Osteoblast (primary cell): ENCODE measurements at regions not wholly inside any gene's neighbourhood (a gene's known extent, or its start where the extent isn't known, plus 50 kb on each side); places are given as distances from the start of the nearest gene placed in this dataset.

ENCODE experiments used
- DNase-seq: peaks from one replicate; pipeline ENCODE4 v3.0.0; 2011; ENCODE audit warnings: low spot score, mixed read lengths; ENCODE audit not compliant: insufficient read length; ENCODE audit errors: missing footprints
- H2AFZ ChIP-seq: 2 replicates; pipeline ENCODE4 v1.6.0; 2011; ENCODE audit warnings: mild to moderate bottlenecking, low read length
- H3K27ac ChIP-seq: 2 replicates; pipeline ENCODE4 v1.5.1; 2011; ENCODE audit warnings: mild to moderate bottlenecking, low read depth, low read length, moderate library complexity
- H3K27me3 ChIP-seq: 2 replicates; pipeline ENCODE4 v1.6.0; 2012; ENCODE audit warnings: mild to moderate bottlenecking, control low read depth, inconsistent platforms, low read length, moderate library complexity; ENCODE audit not compliant: insufficient read depth
- H3K36me3 ChIP-seq: 2 replicates; pipeline ENCODE4 v1.5.1; 2011; ENCODE audit warnings: mild to moderate bottlenecking, low read length, control low read depth, moderate library complexity; ENCODE audit not compliant: insufficient read depth
- H3K4me1 ChIP-seq: 2 replicates; pipeline ENCODE4 v1.5.1; 2011; ENCODE audit warnings: mild to moderate bottlenecking, low read length, control low read depth, moderate library complexity; ENCODE audit not compliant: insufficient read depth
- H3K4me2 ChIP-seq: 2 replicates; pipeline ENCODE4 v1.6.0; 2011; ENCODE audit warnings: mild to moderate bottlenecking, low read length; ENCODE audit not compliant: insufficient read depth
- H3K4me3 ChIP-seq: fragments of 200-600 bp; sonication (generic); 3 replicates; pipeline ENCODE4 v1.5.1; 2012; ENCODE audit warnings: mild to moderate bottlenecking, low read length, inconsistent platforms; ENCODE audit not compliant: insufficient read depth
- H3K79me2 ChIP-seq: 2 replicates; pipeline ENCODE4 v1.6.0; 2012; ENCODE audit warnings: mild to moderate bottlenecking, low read length, control low read depth, inconsistent platforms; ENCODE audit not compliant: insufficient read depth
- H3K9me3 ChIP-seq: 2 replicates; pipeline ENCODE4 v1.5.1; 2011; ENCODE audit warnings: low read depth, low read length, control low read depth
- H4K20me1 ChIP-seq: 2 replicates; pipeline ENCODE4 v1.6.0; 2012; ENCODE audit warnings: mild to moderate bottlenecking, low read length, control low read depth; ENCODE audit not compliant: insufficient read depth
- TF ChIP-seq, protein P1 (sequence below): IDR thresholded peaks from 2 replicates; pipeline ENCODE4 v1.5.1; 2011; ENCODE audit warnings: mild to moderate bottlenecking, low read depth, low read length, moderate library complexity; ENCODE audit errors: extremely low read depth

DNA sequence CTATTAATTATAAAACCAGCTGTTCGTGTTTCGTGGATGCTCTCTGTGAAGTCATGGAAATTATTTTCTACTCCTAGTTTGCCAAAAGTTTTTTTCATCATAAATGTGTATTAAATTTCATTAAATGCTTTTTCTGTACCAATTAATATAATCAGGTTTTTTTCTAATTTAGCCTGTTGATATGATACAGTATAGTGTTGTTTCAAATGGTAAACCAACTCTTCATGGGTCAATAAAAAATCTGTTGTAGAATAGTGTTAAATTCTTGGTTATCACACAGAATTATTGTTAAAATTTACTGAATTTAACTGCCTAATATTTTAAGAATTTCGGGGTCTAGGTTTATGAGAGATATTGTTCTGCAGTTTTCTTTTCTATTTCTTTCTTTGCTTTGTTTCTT is 505.9 kb upstream of the MANEA start:
- no peak overlapping the region for H3K4me3 ChIP-seq
- H3K79me2 ChIP-seq: no peaks in the 10 kb centered on the region
- H3K4me2 ChIP-seq: no peak overlapping the region
- no peaks in the 10 kb centered on the region for H4K20me1 ChIP-seq
- TF ChIP-seq, protein P1, sequence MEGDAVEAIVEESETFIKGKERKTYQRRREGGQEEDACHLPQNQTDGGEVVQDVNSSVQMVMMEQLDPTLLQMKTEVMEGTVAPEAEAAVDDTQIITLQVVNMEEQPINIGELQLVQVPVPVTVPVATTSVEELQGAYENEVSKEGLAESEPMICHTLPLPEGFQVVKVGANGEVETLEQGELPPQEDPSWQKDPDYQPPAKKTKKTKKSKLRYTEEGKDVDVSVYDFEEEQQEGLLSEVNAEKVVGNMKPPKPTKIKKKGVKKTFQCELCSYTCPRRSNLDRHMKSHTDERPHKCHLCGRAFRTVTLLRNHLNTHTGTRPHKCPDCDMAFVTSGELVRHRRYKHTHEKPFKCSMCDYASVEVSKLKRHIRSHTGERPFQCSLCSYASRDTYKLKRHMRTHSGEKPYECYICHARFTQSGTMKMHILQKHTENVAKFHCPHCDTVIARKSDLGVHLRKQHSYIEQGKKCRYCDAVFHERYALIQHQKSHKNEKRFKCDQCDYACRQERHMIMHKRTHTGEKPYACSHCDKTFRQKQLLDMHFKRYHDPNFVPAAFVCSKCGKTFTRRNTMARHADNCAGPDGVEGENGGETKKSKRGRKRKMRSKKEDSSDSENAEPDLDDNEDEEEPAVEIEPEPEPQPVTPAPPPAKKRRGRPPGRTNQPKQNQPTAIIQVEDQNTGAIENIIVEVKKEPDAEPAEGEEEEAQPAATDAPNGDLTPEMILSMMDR: no peak
- H2AFZ ChIP-seq: no peak overlapping the region
- H3K27me3 ChIP-seq: no peaks in the 10 kb centered on the region
- no peaks in the 10 kb centered on the region for H3K36me3 ChIP-seq
- H3K4me1 ChIP-seq: no peaks in the 10 kb centered on the region
- no peak overlapping the region for H3K27ac ChIP-seq
- no peak for DNase-seq
- H3K9me3 ChIP-seq: no peaks in the 10 kb centered on the region

DNA sequence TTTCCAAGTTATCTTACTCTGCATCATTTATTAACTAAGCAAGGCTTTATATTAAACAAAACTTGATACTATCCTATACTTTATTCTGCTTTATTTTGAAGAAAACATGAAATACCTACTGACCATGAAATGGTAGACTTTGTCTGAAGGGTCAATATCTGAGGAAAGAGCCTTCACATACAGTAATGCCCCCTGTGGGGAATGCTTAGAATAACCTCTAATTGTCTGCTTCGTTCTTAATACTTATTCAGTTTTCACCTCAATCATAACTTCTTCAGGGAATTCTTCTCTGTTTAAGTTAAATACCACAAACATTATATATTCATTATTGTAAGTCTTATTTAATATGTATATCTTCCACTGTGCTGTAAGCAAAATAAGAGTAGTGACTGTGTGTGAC is 498.9 kb upstream of the MANEA start:
- Histone ChIP-seq H2AFZ (no peak overlapping the region), H3K79me2 (no peaks in the 10 kb centered on the region), H3K4me2 (no peak overlapping the region), H3K4me1 (no peaks in the 10 kb centered on the region), H3K4me3 (no peak overlapping the region), H3K27ac (no peak overlapping the region), H3K9me3 (no peaks in the 10 kb centered on the region), H3K36me3 (no peaks in the 10 kb centered on the region), H3K27me3 (no peaks in the 10 kb centered on the region), H4K20me1 (no peaks in the 10 kb centered on the region)
- TF ChIP-seq, protein P1: no peak
- DNase-seq: no peak

DNA sequence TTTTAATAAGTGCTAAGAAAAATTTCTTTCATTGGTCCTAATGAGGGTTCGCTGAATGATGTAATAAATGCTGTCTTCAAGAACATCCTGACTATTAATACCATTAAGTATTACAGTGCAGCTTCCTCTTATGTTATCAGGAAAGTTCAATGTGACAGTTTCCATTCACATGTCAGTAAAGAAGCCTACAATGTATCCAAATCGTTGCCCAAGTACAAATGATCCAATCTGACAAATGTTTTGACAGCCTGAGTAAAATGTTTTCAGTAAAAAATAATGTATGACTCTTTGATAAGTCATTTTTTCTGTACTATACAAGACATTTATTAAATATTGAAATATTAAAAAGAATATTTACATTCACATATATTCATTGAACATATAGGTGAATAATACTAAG is 496.1 kb upstream of the MANEA start:
- no peaks in the 10 kb centered on the region for H3K79me2 ChIP-seq
- no peak overlapping the region for H3K27ac ChIP-seq
- DNase-seq: peak; percentile 44
- H3K9me3 ChIP-seq: no peaks in the 10 kb centered on the region
- TF ChIP-seq, protein P1: no peak
- no peaks in the 10 kb centered on the region for H4K20me1 ChIP-seq
- no peak overlapping the region for H3K4me2 ChIP-seq
- no peaks in the 10 kb centered on the region for H3K4me1 ChIP-seq
- no peaks in the 10 kb centered on the region for H3K36me3 ChIP-seq
- H3K27me3 ChIP-seq: no peaks in the 10 kb centered on the region
- no peak overlapping the region for H2AFZ ChIP-seq
- no peak overlapping the region for H3K4me3 ChIP-seq

DNA sequence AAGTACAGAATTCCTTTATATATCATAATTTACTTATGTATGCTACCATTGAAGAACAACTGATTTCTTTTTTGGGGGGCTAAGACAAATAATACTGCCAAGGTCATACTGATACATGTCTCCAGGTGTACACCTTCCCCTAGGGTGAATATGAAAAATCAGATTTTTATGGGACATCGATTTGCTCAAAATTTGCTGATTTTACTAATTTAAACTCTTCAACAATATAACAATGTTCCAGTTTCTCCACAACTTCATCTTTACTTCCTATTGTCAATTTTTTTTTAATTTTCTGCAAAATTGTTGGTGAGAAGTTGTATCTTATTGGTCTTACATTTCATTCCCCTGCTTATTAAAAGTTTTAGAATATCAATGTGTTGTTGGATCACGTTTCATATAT is 495.4 kb upstream of the MANEA start:
- no peak overlapping the region for H3K4me2 ChIP-seq
- no peaks in the 10 kb centered on the region for H3K27me3 ChIP-seq
- H2AFZ ChIP-seq: no peak overlapping the region
- no peak overlapping the region for H3K4me3 ChIP-seq
- no peaks in the 10 kb centered on the region for H3K9me3 ChIP-seq
- H3K4me1 ChIP-seq: no peaks in the 10 kb centered on the region
- DNase-seq: no peak
- no peak overlapping the region for H3K27ac ChIP-seq
- no peaks in the 10 kb centered on the region for H4K20me1 ChIP-seq
- TF ChIP-seq, protein P1: no peak
- no peaks in the 10 kb centered on the region for H3K79me2 ChIP-seq
- H3K36me3 ChIP-seq: no peaks in the 10 kb centered on the region
